Adrenal gland (tissue), 9 donors: ENCODE measurements at regions not wholly inside any gene's neighbourhood (a gene's known extent, or its start where the extent isn't known, plus 50 kb on each side); places are given as distances from the start of the nearest gene placed in this dataset.

Experiments used
- DNase-seq, 7 donors: peaks; one replicate each; pipeline ENCODE4 v3.0.0-alpha.2; 2019 to 2020
- H3K27ac ChIP-seq, 5 donors: fragments of 200-600 bp; sonication (generic) in 4 of 5; 1 replicate in 3 of 5; 2 replicates in 2 of 5; pipeline versions ENCODE4 v1.5.1 to v1.8.0; 2016 to 2020; ENCODE audit warnings: mild to moderate bottlenecking in 1 of 5
- H3K27me3 ChIP-seq: fragments of 200-600 bp; 2 replicates; pipeline ENCODE4 v1.8.0; 2021
- H3K36me3 ChIP-seq, 2 donors: fragments of 200-600 bp; replicated peaks in 1 of 2; 1 replicate in 1 of 2; 2 replicates in 1 of 2; pipeline versions ENCODE4 v1.5.1 to v1.8.0; 2018 to 2022
- H3K4me1 ChIP-seq, 2 donors: fragments of 200-600 bp; replicated peaks in 1 of 2; 1 replicate in 1 of 2; 2 replicates in 1 of 2; pipeline versions ENCODE4 v1.5.1 to v1.8.0; 2018 to 2021
- H3K4me3 ChIP-seq, 4 donors: fragments of 200-600 bp; sonication (generic) in 3 of 4; one replicate each; pipeline ENCODE4 v1.5.1; 2016 to 2018
- H3K9me3 ChIP-seq, 3 donors: fragments of 200-600 bp; sonication (generic) in 1 of 3; replicated peaks in 1 of 3; 1 replicate in 2 of 3; 2 replicates in 1 of 3; pipeline versions ENCODE4 v1.5.1 to v1.8.0; 2016 to 2021
- POLR2A ChIP-seq, 2 donors: fragments of 450-650 bp; IDR thresholded peaks; one replicate each; pipeline ENCODE4 v1.6.1; 2017; ENCODE audit warnings: antibody characterized with exemption in 2 of 2, mild to moderate bottlenecking in 2 of 2, moderate library complexity in 1 of 2
- WGBS, 4 donors: extraction: QIAGEN DNeasy Blood & Tissue Kit in 2 of 4; methylation state at CpG; one replicate each; pipeline versions ENCODE4 v1.1.5 to v1.1.7; 2013 to 2017; 5-methylcytosine and 5-hydroxymethylcytosine counted together
- intact Hi-C, 2 donors: fragments of 100-400 bp; cut with DNase I; formaldehyde crosslinking; loops; one replicate each; pipeline versions ENCODE4 v1.14.1 to v1.15.0; 2022 to 2023
- TF ChIP-seq, protein P1 (sequence below), 6 experiments: fragments of 450-650 bp in 4 of 6; fragments of 200-600 bp in 2 of 6; sonication (generic) in 1 of 6; IDR thresholded peaks; 1 replicate in 5 of 6; 2 replicates in 1 of 6; pipeline versions ENCODE4 v1.5.1 to v1.8.0; 2016 to 2021; ENCODE audit warnings: antibody characterized with exemption in 6 of 6, mild to moderate bottlenecking in 2 of 6, moderate library complexity in 1 of 6
- donor health status: healthy with polysubstance abuse.
- donor health status: Bipolar disorder and iron deficiency.
- donor health status: DM: yes; HTN: yes; CAD: no.
- donor health status: DM: no; HTN: no; CAD: no.
- donor health status: DM: no; HTN: no; CAD: no.

- TF ChIP-seq, protein P1, sequence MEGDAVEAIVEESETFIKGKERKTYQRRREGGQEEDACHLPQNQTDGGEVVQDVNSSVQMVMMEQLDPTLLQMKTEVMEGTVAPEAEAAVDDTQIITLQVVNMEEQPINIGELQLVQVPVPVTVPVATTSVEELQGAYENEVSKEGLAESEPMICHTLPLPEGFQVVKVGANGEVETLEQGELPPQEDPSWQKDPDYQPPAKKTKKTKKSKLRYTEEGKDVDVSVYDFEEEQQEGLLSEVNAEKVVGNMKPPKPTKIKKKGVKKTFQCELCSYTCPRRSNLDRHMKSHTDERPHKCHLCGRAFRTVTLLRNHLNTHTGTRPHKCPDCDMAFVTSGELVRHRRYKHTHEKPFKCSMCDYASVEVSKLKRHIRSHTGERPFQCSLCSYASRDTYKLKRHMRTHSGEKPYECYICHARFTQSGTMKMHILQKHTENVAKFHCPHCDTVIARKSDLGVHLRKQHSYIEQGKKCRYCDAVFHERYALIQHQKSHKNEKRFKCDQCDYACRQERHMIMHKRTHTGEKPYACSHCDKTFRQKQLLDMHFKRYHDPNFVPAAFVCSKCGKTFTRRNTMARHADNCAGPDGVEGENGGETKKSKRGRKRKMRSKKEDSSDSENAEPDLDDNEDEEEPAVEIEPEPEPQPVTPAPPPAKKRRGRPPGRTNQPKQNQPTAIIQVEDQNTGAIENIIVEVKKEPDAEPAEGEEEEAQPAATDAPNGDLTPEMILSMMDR (IDR thresholded peaks at IDR 0.05) = no peak
- TF ChIP-seq POLR2A (IDR thresholded peaks at IDR 0.05) = no peak
- Histone ChIP-seq H3K9me3 (no peaks in the 10 kb centered on the region), H3K36me3 (no peaks in the 10 kb centered on the region), H3K4me1 (no peaks in the 10 kb centered on the region), H3K27me3 (no peaks in the 10 kb centered on the region), H3K27ac (no peak overlapping the region), H3K4me3 (no peak overlapping the region)
- WGBS, 4 donors = 84 to 91% (median 88%) methylated on average over 10 to 19 of the region's 19 CpGs
- intact Hi-C loops = no loop called here
- DNase-seq = no peak
Measured at GRCh38 chr17:77597418-77598240, 360.9 kb upstream of the TNRC6C start.

DNA sequence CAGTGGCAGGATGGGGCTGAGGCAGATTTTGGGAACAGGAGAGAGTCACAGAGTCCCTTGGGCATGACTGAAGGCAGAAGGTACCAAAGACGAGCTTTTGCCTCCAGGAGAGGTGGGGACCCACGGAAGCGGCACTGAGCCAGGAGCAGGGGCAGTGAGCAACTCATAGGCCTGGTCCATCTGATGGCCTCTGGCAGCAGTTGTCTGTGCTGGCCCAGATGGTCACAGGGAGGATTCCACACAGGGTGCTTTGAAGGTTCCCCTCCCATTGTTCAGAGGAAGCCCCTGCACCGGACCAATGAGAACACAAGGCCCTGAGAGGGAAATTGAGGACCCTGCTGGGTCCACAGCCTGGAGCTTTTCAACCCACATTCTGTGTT lies 360.3 kb upstream of the TNRC6C start:
- Histone ChIP-seq H3K9me3 (no peaks in the 10 kb centered on the region), H3K27me3 (no peaks in the 10 kb centered on the region), H3K4me1 (no peaks in the 10 kb centered on the region), H3K4me3 (no peak overlapping the region), H3K36me3 (no peaks in the 10 kb centered on the region), H3K27ac (no peak overlapping the region)
- intact Hi-C loops = no loop called here
- 77 to 87% (median 87%) methylated on average over 4 of the region's 4 CpGs for WGBS, 4 donors
- DNase-seq = no peak
- TF ChIP-seq POLR2A (IDR thresholded peaks at IDR 0.05) = no peak
- TF ChIP-seq, protein P1 (IDR thresholded peaks at IDR 0.05) = no peak

DNA sequence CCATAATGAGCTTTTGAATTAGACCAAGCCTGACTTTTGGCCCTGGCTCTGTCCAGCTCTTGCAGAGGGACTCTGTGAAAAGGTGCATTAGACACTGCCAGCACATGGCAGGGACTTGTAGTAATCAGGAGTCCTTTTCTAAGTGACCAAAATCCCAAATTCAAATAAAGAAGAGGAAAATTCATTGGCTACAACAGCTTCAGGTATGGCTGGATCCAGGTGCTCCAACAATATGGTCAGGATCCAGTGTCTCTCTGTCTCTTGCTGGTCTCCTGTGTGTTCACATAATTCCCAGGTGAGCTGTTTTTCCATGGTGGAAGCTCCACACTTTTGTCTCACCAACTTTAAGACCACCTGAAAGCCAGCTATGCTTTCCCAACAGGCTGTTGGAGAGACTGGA lies 358.8 kb upstream of the TNRC6C start:
- Histone ChIP-seq H3K4me3 (no peak overlapping the region), H3K27me3 (no peaks in the 10 kb centered on the region)

DNA sequence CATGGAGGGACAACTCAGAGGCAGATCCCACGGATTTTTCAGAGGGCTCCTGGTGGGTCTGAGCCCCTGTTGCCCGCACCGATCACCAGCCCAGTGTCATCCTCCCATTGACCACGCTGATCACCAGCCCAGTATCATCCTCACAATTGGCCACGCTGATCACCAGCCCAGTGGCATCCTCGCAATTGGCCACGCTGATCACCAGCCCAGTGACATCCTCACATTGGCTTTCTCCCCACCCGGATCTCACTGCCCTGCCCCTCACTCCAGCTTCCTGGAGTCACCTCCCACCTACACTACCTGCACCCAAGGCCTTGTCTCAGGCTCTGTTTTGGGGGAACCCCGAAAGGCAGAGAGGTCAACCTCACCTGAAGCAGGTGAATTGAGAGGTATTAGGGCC lies 358.2 kb upstream of the TNRC6C start:
- Histone ChIP-seq H3K4me1 (no peaks in the 10 kb centered on the region), H3K9me3 (no peaks in the 10 kb centered on the region), H3K4me3 (no peak overlapping the region), H3K27me3 (no peaks in the 10 kb centered on the region), H3K27ac (peak overlapping the region in 2 of 5 donors; percentile 77 to 90), H3K36me3 (no peaks in the 10 kb centered on the region)
- intact Hi-C loops = no loop called here
- TF ChIP-seq POLR2A (IDR thresholded peaks at IDR 0.05) = no peak
- TF ChIP-seq, protein P1 (IDR thresholded peaks at IDR 0.05) = no peak
- 87 to 93% (median 91%) methylated on average over 9 of the region's 9 CpGs for WGBS, 4 donors
- no peak for DNase-seq

More for the DNA sequence above, 358.8 kb upstream of the TNRC6C start:
- Histone ChIP-seq H3K4me1 (no peaks in the 10 kb centered on the region), H3K9me3 (no peaks in the 10 kb centered on the region), H3K36me3 (no peaks in the 10 kb centered on the region), H3K27ac (no peak overlapping the region)
- intact Hi-C loops = no loop called here
- no peak for DNase-seq
- TF ChIP-seq, protein P1 (IDR thresholded peaks at IDR 0.05) = no peak
- no peak for TF ChIP-seq POLR2A (IDR thresholded peaks at IDR 0.05)
